ENCODE measurements at regions not wholly inside any gene's neighbourhood (a gene's known extent, or its start where the extent isn't known, plus 50 kb on each side); places are given as distances from the start of the nearest gene placed in this dataset.

DNA sequence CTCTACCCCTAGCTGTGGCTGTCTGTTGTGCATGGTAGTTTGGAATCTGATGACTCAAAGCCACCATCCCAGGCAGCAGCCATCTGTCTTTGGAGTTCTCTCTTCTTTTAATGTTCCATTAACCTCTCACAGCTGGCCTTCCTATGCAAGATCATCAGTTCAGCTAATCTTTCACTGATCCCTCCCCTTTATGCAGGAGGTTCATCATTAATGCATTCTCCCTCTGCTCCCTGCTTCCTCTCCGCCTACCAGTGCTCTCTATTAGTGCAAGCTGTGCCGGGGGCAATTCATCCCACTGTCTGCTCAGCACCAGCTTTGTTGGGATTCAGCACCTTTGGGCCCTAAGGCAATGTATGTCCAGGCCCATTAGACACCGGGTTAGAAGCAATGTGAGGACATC, 413.0 kb upstream of the LRRC4C start:
- TF ChIP-seq EP300 (IDR thresholded peaks at IDR 0.05; ENCODE audit: low read depth in 2 of 2, low read length in 2 of 2) (no peak), EP300 (CRISPR knock-in tag; IDR thresholded peaks at IDR 0.05; ENCODE audit: borderline replicate concordance) (no peak), POLR2A (IDR thresholded peaks at IDR 0.05; ENCODE audit: insufficient read depth in 1 of 2, low read depth in 2 of 2, low read length in 2 of 2) (no peak), SALL2 (CRISPR knock-in tag; IDR thresholded peaks at IDR 0.05) (no peak), EZH2 (conservative IDR thresholded peaks at IDR 0.05; ENCODE audit: low read depth, low read length) (no peak)
- TF ChIP-seq, protein P1, sequence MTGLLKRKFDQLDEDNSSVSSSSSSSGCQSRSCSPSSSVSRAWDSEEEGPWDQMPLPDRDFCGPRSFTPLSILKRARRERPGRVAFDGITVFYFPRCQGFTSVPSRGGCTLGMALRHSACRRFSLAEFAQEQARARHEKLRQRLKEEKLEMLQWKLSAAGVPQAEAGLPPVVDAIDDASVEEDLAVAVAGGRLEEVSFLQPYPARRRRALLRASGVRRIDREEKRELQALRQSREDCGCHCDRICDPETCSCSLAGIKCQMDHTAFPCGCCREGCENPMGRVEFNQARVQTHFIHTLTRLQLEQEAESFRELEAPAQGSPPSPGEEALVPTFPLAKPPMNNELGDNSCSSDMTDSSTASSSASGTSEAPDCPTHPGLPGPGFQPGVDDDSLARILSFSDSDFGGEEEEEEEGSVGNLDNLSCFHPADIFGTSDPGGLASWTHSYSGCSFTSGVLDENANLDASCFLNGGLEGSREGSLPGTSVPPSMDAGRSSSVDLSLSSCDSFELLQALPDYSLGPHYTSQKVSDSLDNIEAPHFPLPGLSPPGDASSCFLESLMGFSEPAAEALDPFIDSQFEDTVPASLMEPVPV (CRISPR knock-in tag; IDR thresholded peaks at IDR 0.05), result no peak
